ENCODE measurements at regions not wholly inside any gene's neighbourhood (a gene's known extent, or its start where the extent isn't known, plus 50 kb on each side); places are given as distances from the start of the nearest gene placed in this dataset.

DNA sequence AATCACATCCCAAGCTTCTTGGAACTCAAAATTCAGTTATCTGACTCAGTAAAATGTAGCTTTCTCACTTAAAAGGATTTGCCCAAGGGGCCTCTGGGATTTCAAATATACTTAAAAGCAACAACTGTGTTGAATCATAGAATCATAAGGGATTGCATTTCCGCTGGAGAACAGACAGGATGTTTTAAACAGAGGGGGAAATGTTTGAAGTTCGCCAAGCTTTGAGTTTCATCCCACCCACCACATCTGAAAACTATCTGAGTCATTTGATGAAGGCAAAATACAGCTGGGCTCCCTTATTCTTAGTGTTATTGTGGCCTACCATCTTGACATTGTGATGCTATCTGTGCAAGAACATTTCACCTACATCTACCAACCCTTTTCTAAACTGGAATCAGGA, 73.5 kb downstream of the PPP1R2C start:
- Histone ChIP-seq H3K9ac (ENCODE audit: low read length in 3 of 3) (no peak overlapping the region), H3K9me3 (ENCODE audit: control insufficient read depth in 2 of 3, insufficient read depth in 1 of 3, low read length in 3 of 3) (no peaks in the 10 kb centered on the region), H3K27ac (ENCODE audit: low read depth in 2 of 2, low read length in 2 of 2) (no peak overlapping the region), H3K4me3 (ENCODE audit: low read length in 3 of 3) (no peak overlapping the region), H3K27me3 (ENCODE audit: control insufficient read depth, insufficient read depth, low read length) (peaks cover 3% of the 10 kb centered on the region), H3K4me1 (ENCODE audit: control insufficient read depth in 2 of 3, insufficient read depth in 2 of 3, low read depth in 1 of 3, low read length in 3 of 3) (no peaks in the 10 kb centered on the region), H3K36me3 (ENCODE audit: control insufficient read depth in 2 of 3, insufficient read depth in 3 of 3, low read length in 3 of 3) (no peaks in the 10 kb centered on the region)
- no peak for TF ChIP-seq CTCF (IDR thresholded peaks at IDR 0.05; ENCODE audit: borderline replicate concordance, extremely low read depth, insufficient read depth)
- FAIRE-seq (no peak), DNase-seq (no peak)
- intact Hi-C loops (cut with DNase I), result no loop called here

DNA sequence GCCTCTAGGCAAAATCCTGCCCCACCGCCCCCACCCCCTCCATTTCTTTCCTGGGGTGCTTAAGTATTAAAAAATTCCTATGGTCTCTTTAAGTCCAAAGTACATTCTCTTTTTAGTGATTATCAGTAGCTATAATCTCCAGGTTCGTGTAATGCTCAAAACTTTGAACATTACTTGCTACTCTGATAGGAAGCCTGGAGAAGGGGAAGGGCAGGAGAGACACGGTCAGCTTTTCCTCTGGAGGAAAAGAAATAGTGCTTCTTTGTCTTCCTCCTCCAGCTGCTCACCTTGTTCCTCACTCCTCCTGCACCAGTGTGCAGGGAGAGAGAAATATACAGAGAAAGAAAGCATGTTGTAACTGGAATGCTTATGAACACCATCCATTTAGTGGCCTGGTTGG, 80.4 kb downstream of the PPP1R2C start:
- no peak overlapping the region for H3K9ac ChIP-seq (ENCODE audit: low read length in 3 of 3)
- H3K4me1 ChIP-seq (ENCODE audit: control insufficient read depth in 2 of 3, insufficient read depth in 2 of 3, low read depth in 1 of 3, low read length in 3 of 3), result no peaks in the 10 kb centered on the region
- TF ChIP-seq CTCF (IDR thresholded peaks at IDR 0.05; ENCODE audit: borderline replicate concordance, extremely low read depth, insufficient read depth), result no peak
- H3K36me3 ChIP-seq (ENCODE audit: control insufficient read depth in 2 of 3, insufficient read depth in 3 of 3, low read length in 3 of 3), result no peaks in the 10 kb centered on the region
- H3K27me3 ChIP-seq (ENCODE audit: control insufficient read depth, insufficient read depth, low read length), result peaks cover 6% of the 10 kb centered on the region
- no peak overlapping the region for H3K4me3 ChIP-seq (ENCODE audit: low read length in 3 of 3)
- no peak for FAIRE-seq
- intact Hi-C loops (cut with DNase I), result no loop called here
- H3K27ac ChIP-seq (ENCODE audit: low read depth in 2 of 2, low read length in 2 of 2), result no peak overlapping the region
- no peaks in the 10 kb centered on the region for H3K9me3 ChIP-seq (ENCODE audit: control insufficient read depth in 2 of 3, insufficient read depth in 1 of 3, low read length in 3 of 3)
- no peak for DNase-seq

DNA sequence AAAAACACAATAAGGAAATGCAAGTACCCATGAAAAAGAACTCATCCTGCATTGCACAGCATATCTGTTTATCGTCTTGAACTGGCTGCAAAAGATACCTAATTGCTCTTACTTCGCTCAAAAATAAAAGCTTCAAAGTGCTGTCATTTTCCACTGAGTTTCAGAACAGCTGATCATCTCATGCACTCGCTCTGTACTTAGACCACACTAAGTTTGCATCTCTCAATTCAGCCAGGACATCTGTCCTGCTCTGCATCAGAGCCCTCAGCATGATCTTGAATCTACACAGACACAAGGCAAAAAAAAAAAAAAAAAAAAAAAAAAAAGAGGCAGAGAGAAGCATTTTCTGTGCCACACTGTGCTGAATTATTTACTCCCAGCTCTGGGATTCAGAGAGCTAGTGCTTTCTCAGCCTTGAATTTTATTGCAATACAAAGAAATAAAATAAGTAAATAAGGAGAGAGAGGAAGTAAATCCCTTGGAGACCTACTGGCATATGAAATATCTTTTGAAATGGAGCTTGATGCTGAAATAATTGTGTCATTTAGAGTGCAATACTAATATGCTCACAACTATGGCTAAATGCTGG, 81.3 kb downstream of the PPP1R2C start:
- Histone ChIP-seq H3K27ac (ENCODE audit: low read depth in 2 of 2, low read length in 2 of 2) (no peak overlapping the region), H3K9me3 (ENCODE audit: control insufficient read depth in 2 of 3, insufficient read depth in 1 of 3, low read length in 3 of 3) (no peaks in the 10 kb centered on the region), H3K36me3 (ENCODE audit: control insufficient read depth in 2 of 3, insufficient read depth in 3 of 3, low read length in 3 of 3) (no peaks in the 10 kb centered on the region), H3K9ac (ENCODE audit: low read length in 3 of 3) (no peak overlapping the region), H3K4me1 (ENCODE audit: control insufficient read depth in 2 of 3, insufficient read depth in 2 of 3, low read depth in 1 of 3, low read length in 3 of 3) (no peaks in the 10 kb centered on the region), H3K4me3 (ENCODE audit: low read length in 3 of 3) (no peak overlapping the region), H3K27me3 (ENCODE audit: control insufficient read depth, insufficient read depth, low read length) (peaks cover 3% of the 10 kb centered on the region)
- FAIRE-seq, result no peak
- intact Hi-C loops (cut with DNase I), result no loop called here
- TF ChIP-seq CTCF (IDR thresholded peaks at IDR 0.05; ENCODE audit: borderline replicate concordance, extremely low read depth, insufficient read depth), result no peak
- DNase-seq, result no peak

- TF ChIP-seq CTCF (IDR thresholded peaks at IDR 0.05; ENCODE audit: borderline replicate concordance, extremely low read depth, insufficient read depth), result no peak
- intact Hi-C loops (cut with DNase I), result no loop called here
- Histone ChIP-seq H3K4me3 (ENCODE audit: low read length in 3 of 3) (no peak overlapping the region), H3K9me3 (ENCODE audit: control insufficient read depth in 2 of 3, insufficient read depth in 1 of 3, low read length in 3 of 3) (no peaks in the 10 kb centered on the region), H3K36me3 (ENCODE audit: control insufficient read depth in 2 of 3, insufficient read depth in 3 of 3, low read length in 3 of 3) (no peaks in the 10 kb centered on the region), H3K27ac (ENCODE audit: low read depth in 2 of 2, low read length in 2 of 2) (no peak overlapping the region), H3K4me1 (ENCODE audit: control insufficient read depth in 2 of 3, insufficient read depth in 2 of 3, low read depth in 1 of 3, low read length in 3 of 3) (no peaks in the 10 kb centered on the region), H3K27me3 (ENCODE audit: control insufficient read depth, insufficient read depth, low read length) (peaks cover 3% of the 10 kb centered on the region), H3K9ac (ENCODE audit: low read length in 3 of 3) (no peak overlapping the region)
- FAIRE-seq (no peak), DNase-seq (peak in 3 of 5 donors; percentile 24 to 75 (median 65))
Observed at GRCh38 chrX:42695800-42696358, 82.1 kb downstream of the PPP1R2C start.
